Middle frontal gyrus (tissue), 1 donor: ENCODE measurements at regions not wholly inside any gene's neighbourhood (a gene's known extent, or its start where the extent isn't known, plus 50 kb on each side); places are given as distances from the start of the nearest gene placed in this dataset.
"Not testable (repeated sequence)": the region's sequence is repeated elsewhere in the genome, so short reads cannot be mapped to it uniquely, and the experiment has no call there.

Experiments used
- DNase-seq: peaks from one replicate; pipeline ENCODE4 v3.0.0-alpha.2; 2015; ENCODE audit warnings: low spot score; ENCODE audit errors: extremely low spot score

DNA sequence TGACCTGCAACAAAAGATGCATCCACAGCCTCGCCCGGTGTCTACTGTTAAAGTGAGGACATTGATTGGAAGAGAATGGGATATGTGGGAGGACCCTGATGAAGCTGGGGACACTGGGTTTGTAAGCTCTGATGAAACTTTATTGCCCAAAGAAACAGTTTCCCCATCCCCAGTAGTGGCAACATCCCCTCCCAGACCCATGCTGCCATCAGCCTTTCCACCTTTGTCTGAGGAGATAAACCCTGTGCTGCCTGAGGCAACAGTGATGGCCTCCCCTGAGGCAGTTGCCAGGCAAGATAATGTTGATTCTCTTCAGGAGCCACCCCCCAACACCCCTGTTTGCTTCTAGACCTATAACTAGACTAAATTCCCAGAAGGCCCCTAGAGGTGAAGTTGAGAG, 234.0 kb downstream of the TFAP2B start:
- DNase-seq: not testable (repeated sequence)

- not testable (repeated sequence) for DNase-seq
These were observed 236.6 kb downstream of the TFAP2B start for GRCh38 chr6:51055316-51055715.

DNA sequence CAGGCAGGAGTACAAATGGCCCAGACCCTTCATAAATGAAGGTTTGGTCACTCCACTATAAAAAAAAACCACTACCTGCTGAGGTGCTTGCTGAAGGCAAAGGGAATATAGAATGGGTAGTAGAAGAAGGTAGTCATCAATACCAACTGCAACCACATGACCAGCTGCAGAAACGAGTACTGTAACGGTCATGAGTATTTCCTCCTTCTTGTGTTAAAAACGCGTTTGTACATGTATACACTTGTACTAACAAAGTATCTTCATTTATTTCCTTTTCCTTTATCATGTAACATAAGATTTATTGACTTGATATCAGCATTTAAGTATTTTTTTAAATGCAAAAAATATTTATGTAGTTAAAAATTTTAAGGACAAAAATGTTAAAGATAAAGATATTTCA, 238.6 kb downstream of the TFAP2B start:
- DNase-seq: no peak

DNA sequence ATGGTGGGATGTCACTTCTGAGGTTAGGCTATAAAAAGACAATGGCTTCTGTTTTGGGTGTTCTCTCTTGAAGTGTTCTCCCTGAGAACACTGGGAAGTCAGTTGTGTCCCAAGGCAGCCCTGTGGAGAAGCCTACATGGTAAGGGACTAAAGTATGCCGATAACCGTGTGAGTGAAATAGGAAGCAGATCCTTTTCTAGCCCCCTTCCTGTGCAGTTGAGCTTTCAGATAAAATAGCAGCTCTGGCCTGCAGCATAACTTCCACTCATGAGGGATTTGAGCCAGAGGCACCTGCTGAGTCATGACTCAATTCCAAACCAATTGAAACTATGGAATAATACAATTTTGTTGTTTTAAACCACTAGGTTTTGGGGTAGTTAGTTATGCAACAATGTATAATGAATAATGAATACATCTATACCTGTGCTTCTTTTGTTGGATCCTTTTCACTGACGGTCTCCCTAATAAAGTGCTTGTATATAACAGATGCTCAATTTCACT, 241.6 kb downstream of the TFAP2B start:
- DNase-seq: no peak

GRCh38 chr6:51062166-51062722, 243.6 kb downstream of the TFAP2B start:
- DNase-seq: no peak

DNA sequence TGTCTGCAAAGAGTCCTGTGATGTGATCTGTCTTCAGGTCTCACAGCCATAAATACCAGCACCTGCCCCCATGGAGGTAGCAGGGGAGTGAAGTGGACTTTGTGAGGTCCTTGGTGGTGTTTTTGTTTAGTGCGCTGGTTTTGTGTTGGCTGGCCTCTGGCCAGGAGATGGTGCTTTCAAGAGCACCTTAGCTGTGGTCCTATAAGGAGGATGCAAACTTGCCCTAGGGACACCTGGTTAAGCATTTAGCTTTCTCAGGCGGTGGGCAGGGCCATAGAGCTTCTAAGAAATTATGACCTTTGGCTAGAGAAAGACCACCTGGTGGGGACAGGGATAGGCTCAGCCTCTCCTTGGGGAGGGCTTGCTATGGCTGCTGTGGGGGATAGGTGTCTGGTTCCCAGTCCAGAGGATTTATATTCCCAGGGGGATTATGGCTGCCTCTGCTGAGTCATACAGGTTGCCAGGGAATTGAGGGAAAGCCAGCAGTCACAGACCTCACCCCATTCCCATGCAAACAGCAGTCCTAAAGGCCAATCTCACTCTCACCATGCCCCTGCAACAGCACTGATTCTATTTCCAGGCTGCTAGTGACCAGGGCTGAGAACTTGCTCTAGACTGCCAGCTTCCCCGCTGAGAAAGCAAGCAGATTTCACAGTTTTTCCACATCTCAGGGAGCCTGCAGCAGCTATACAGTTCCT, 259.3 kb downstream of the TFAP2B start:
- no peak for DNase-seq

DNA sequence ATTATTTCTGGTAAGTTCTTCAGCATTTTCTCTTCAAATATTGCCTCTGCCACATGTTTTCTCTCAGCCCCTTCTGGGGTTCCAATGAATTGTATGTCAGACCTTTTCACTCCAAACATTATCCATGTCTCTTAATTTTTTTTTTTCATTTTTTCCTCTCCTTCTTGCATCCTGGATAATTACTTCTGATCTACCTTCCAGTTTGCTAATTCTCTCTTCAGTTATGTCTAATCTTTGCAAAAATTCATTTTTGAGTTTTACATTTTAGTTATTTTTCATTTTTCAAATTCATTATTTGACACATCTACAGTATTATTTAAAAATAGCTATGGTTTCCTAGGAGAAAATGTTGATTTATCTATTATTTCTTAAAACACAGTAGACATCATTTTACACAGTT, 271.7 kb downstream of the TFAP2B start:
- no peak for DNase-seq

DNA sequence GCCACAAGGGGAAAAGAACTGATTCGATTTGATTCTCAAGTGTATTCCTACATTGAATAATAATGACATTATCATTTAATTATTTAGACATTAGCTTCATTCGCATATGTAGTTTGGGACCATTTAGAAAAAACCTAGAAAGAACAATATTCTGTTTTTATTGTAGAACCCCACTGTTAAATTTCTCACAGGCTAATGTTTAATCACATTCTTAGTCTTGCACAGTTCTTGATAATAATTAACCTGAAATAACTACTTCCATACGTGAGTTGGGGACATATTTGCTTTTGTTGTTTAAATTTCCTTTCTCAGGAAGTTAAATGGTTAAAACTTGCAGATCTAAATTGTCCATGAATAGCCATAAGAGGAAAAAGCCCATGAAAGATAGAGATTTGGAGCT, 275.2 kb downstream of the TFAP2B start:
- no peak for DNase-seq

- no peak for DNase-seq
These were observed 275.6 kb downstream of the TFAP2B start for GRCh38 chr6:51094271-51094670.

- DNase-seq: no peak
These were observed 279.6 kb downstream of the TFAP2B start for GRCh38 chr6:51098246-51098645.

GRCh38 chr6:51098791-51099190, 280.1 kb downstream of the TFAP2B start:
- DNase-seq: no peak

DNA sequence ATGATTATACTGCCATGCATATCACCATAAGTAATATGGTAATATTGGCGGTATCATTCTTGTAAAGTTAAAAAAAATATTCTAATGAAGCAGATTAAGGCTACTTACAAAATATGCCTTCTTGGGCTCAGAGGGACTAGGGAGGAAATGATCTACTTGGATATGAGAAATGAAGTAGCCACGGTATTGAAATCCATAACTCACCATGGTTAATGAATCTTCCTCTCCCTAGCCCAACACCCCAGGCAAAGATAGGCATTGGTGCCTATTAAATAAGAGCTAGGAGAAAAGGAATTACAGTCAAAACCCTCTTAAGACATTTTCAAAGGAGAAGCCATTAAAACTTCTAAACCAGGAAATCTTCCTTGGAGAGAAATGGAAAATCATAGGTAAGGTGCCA, 280.5 kb downstream of the TFAP2B start:
- DNase-seq: no peak

GRCh38 chr6:51105357-51105756, 286.7 kb downstream of the TFAP2B start:
- no peak for DNase-seq

- no peak for DNase-seq
These were observed 289.1 kb downstream of the TFAP2B start for GRCh38 chr6:51107769-51108203.

DNA sequence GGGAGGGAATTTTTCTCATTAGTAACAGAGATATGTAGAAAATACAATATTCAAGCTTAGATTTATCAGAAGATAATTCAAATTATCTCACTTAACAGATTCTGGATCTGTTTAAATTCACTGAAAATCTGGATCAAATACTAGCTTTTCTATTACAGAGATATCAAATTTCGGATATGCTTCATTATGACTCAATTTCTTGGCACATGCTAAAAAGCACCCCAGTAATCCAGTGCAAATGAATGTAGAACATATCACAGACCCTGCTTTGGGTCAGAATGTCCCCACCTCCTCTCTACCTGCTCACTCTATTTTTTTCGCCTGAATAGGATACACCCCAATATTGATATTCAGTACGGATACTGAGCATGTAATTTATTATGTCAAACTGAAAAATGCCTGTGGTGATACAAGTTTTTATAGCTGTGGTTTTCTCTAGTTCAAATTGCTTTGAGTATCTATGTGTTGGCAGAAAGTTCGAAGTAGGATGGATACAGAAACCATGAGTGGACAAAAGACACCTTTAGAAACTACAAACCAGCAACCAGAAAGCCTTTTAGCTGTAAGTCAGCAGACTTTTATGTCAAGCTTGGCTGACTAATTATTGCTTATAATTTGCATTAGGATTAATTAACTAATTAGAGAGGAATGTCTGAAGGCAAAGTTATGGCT, 290.0 kb downstream of the TFAP2B start:
- no peak for DNase-seq

DNA sequence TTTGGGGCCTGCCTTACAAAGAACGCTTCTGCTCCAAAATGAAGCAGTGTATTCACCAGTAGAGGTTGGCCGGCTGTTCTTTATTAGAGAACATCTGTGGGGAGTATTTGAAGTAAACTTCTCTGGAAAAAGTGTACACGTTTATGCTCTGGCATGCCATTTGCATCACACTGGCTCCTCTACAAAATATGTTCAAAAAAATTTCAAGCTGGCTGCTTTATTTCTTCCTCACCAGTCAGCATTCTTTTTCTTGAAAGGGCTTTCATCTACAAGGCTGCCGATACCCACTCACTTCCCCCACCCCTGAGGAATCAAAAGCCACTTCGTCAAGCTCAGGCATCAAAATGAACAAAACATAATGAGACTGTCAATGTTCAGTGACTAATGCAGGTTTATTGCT, 294.1 kb downstream of the TFAP2B start:
- DNase-seq: no peak

DNA sequence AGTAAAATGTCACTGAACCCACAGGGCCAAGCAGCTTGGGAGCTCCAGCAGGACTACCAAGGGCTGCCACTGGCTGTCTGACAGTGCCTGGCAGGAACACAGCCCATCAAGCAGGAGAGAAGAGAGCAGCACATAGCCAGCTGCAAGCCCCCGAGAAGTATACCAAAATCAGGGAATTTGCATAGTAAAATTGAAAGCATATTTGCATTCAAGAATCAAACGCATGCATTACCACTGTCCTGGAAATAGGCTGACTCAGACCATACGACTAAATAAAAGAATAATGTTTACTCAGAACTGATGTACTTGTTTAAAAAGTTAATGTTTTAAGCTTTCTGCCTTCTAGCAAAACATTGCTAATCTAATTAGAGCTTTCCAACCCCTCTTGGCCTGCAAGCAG, 298.1 kb downstream of the TFAP2B start:
- DNase-seq: no peak

- no peak for DNase-seq
These were observed 300.1 kb downstream of the TFAP2B start for GRCh38 chr6:51118792-51119191.

GRCh38 chr6:51120016-51120415, 301.3 kb downstream of the TFAP2B start:
- DNase-seq: no peak

GRCh38 chr6:51121380-51121976, 302.8 kb downstream of the TFAP2B start:
- DNase-seq: not testable (repeated sequence)

DNA sequence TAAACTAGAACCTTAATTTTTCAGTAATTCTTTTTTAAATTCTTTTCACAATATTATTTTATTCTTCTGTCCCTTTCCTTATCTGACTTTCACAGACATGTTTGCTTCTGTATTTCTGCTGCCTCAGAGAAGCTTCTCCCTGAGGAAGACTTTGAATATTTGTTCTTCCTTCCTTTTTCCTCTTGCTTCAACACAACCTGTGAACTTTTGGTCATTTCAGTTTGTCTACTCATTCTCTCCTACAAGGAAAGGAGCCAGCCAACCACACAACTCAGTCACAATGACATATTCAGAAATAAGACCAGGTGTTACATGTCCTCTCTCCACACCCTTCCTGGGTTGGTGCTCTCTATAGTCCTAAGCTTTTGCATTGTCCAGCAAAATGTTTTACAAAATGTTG, 310.4 kb downstream of the TFAP2B start:
- no peak for DNase-seq

DNA sequence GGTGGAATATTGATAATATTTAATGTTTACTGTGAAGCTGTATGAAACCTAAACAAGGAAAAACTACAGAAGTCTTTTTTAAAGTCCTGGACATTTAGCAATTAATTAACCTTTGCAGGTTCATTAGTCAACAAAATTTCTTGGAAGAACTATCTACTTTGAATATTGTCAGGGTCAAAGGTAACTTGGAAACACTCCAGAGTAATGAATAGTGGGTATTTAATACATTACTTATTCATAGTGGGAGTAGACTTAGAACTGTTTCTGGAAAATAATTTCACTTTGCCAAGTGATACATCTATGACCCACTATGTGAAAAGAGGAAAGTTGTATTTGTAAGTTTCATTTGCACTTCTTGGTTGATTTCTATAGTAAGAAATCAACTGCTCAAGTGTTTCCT, 319.1 kb downstream of the TFAP2B start:
- DNase-seq: no peak
